HG03159 (cell line): ENCODE measurements at regions not wholly inside any gene's neighbourhood (a gene's known extent, or its start where the extent isn't known, plus 50 kb on each side); places are given as distances from the start of the nearest gene placed in this dataset.
"Not testable (repeated sequence)": the region's sequence is repeated elsewhere in the genome, so short reads cannot be mapped to it uniquely, and the experiment has no call there.

Experiments
- ATAC-seq: cut with Tn5 transposase; IDR thresholded peaks from one replicate; pipeline ENCODE4 v1.9.1; 2021; ENCODE audit warnings: mild to moderate bottlenecking, moderate library complexity; ENCODE audit not compliant: unreplicated experiment

GRCh38 chr6:156242206-156242605, 535.0 kb upstream of the ARID1B start:
- ATAC-seq, result no peak

- ATAC-seq, result no peak
Observed at GRCh38 chr6:156231026-156231765, 546.0 kb upstream of the ARID1B start.

GRCh38 chr6:156219973-156220372, 557.2 kb upstream of the ARID1B start:
- ATAC-seq, result no peak

- ATAC-seq, result no peak
Observed at GRCh38 chr6:156205678-156206077, 571.5 kb upstream of the ARID1B start.

GRCh38 chr6:156199182-156199581, 578.0 kb upstream of the ARID1B start:
- no peak for ATAC-seq

- no peak for ATAC-seq
Observed at GRCh38 chr6:156197513-156197912, 579.7 kb upstream of the ARID1B start.

- ATAC-seq, result no peak
Observed at GRCh38 chr6:156194981-156195380, 582.2 kb upstream of the ARID1B start.

GRCh38 chr6:156193381-156193780, 583.8 kb upstream of the ARID1B start:
- no peak for ATAC-seq

GRCh38 chr6:156191895-156192294, 585.3 kb upstream of the ARID1B start:
- no peak for ATAC-seq

GRCh38 chr6:156191390-156191789, 585.8 kb upstream of the ARID1B start:
- ATAC-seq, result not testable (repeated sequence)

GRCh38 chr6:156190270-156190669, 586.9 kb upstream of the ARID1B start:
- ATAC-seq, result no peak

- ATAC-seq, result no peak
Observed at GRCh38 chr6:156189714-156190113, 587.5 kb upstream of the ARID1B start.

- ATAC-seq, result no peak
Observed at GRCh38 chr6:156189195-156189594, 588.0 kb upstream of the ARID1B start.

GRCh38 chr6:156185113-156185512, 592.1 kb upstream of the ARID1B start:
- ATAC-seq, result no peak

- ATAC-seq, result no peak
Observed at GRCh38 chr6:156183678-156184077, 593.5 kb upstream of the ARID1B start.

- no peak for ATAC-seq
Observed at GRCh38 chr6:156182356-156182755, 594.8 kb upstream of the ARID1B start.

GRCh38 chr6:156181506-156181905, 595.7 kb upstream of the ARID1B start:
- ATAC-seq, result no peak

- no peak for ATAC-seq
Observed at GRCh38 chr6:156175971-156176421, 601.2 kb upstream of the ARID1B start.

- no peak for ATAC-seq
Observed at GRCh38 chr6:156175433-156175832, 601.7 kb upstream of the ARID1B start.

GRCh38 chr6:156174031-156174890, 602.9 kb upstream of the ARID1B start:
- ATAC-seq, result no peak

GRCh38 chr6:156169371-156169770, 607.8 kb upstream of the ARID1B start:
- no peak for ATAC-seq

GRCh38 chr6:156167625-156168071, 609.5 kb upstream of the ARID1B start:
- ATAC-seq, result no peak
